GM19240 (cell line): ENCODE measurements at regions not wholly inside any gene's neighbourhood (a gene's known extent, or its start where the extent isn't known, plus 50 kb on each side); places are given as distances from the start of the nearest gene placed in this dataset.

Source experiments
- DNase-seq: peaks from one replicate; pipeline ENCODE4 v3.0.0; 2011; ENCODE audit warnings: low spot score; ENCODE audit not compliant: insufficient read length

- DNase-seq = no peak
These were observed 181.7 kb upstream of the ASIC2 start for GRCh38 chr17:33474789-33475188.

- no peak for DNase-seq
These were observed 182.5 kb upstream of the ASIC2 start for GRCh38 chr17:33475594-33475993.

- no peak for DNase-seq
These were observed 188.6 kb upstream of the ASIC2 start for GRCh38 chr17:33481652-33482051.

- DNase-seq = no peak
These were observed 189.5 kb upstream of the ASIC2 start for GRCh38 chr17:33482636-33483035.

GRCh38 chr17:33484559-33484958 is 191.5 kb upstream of the ASIC2 start:
- no peak for DNase-seq

- no peak for DNase-seq
These were observed 193.2 kb upstream of the ASIC2 start for GRCh38 chr17:33486135-33486885.

GRCh38 chr17:33487187-33487879 is 194.2 kb upstream of the ASIC2 start:
- no peak for DNase-seq

GRCh38 chr17:33491871-33492481 is 198.9 kb upstream of the ASIC2 start:
- DNase-seq = no peak

- DNase-seq = no peak
These were observed 199.7 kb upstream of the ASIC2 start for GRCh38 chr17:33492731-33493265.

- DNase-seq = no peak
These were observed 200.5 kb upstream of the ASIC2 start for GRCh38 chr17:33493566-33493965.

GRCh38 chr17:33494151-33494550 is 201.1 kb upstream of the ASIC2 start:
- no peak for DNase-seq

GRCh38 chr17:33497623-33498022 is 204.5 kb upstream of the ASIC2 start:
- no peak for DNase-seq

- DNase-seq = no peak
These were observed 205.0 kb upstream of the ASIC2 start for GRCh38 chr17:33498069-33498468.

GRCh38 chr17:33499040-33499439 is 205.9 kb upstream of the ASIC2 start:
- no peak for DNase-seq

GRCh38 chr17:33500151-33500550 is 207.1 kb upstream of the ASIC2 start:
- no peak for DNase-seq

GRCh38 chr17:33501185-33501584 is 208.1 kb upstream of the ASIC2 start:
- DNase-seq = no peak

- no peak for DNase-seq
These were observed 211.5 kb upstream of the ASIC2 start for GRCh38 chr17:33504571-33504970.

GRCh38 chr17:33506889-33507650 is 214.0 kb upstream of the ASIC2 start:
- no peak for DNase-seq

- no peak for DNase-seq
These were observed 215.1 kb upstream of the ASIC2 start for GRCh38 chr17:33508215-33508614.

GRCh38 chr17:33509331-33509730 is 216.2 kb upstream of the ASIC2 start:
- no peak for DNase-seq

GRCh38 chr17:33511670-33512069 is 218.6 kb upstream of the ASIC2 start:
- DNase-seq = no peak

GRCh38 chr17:33512113-33512512 is 219.0 kb upstream of the ASIC2 start:
- no peak for DNase-seq
